ENCODE measurements at regions not wholly inside any gene's neighbourhood (a gene's known extent, or its start where the extent isn't known, plus 50 kb on each side); places are given as distances from the start of the nearest gene placed in this dataset.

DNA sequence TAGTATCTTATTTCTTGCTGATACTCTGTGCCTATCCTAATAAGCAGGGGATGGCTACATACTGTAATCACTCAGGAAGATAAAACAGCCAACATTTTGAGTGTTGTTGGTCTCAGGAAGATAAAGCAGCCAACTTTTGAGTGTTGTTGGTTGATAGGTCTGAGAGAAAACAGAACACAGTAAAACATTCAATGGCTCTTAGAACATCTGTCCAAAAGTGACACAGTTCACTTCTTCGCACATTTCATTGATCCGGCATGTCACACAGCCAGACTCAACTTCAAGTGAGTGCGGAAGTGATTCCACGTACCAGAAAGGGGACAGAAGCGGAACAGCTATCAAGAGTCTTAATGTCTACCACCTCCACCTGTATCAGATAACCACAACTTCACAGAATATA lies 87.3 kb upstream of the DMD start:
- DNase-seq, result no peak
- ChIA-PET POLR2A (no interaction called here), CTCF (no interaction called here)
- no peak for TF ChIP-seq CTCF (IDR thresholded peaks at IDR 0.05)
- Mint-ChIP-seq H3K27ac (no peak overlapping the region), H3K27me3 (no peaks in the 10 kb centered on the region), H3K9me3 (no peaks in the 10 kb centered on the region), H3K4me1 (ENCODE audit: low read depth) (no peaks in the 10 kb centered on the region), H3K36me3 (ENCODE audit: low read depth) (no peaks in the 10 kb centered on the region), H3K4me3 (no peak overlapping the region)
- intact Hi-C loops (cut with micrococcal nuclease), result no loop called here
- ATAC-seq, result no peak

DNA sequence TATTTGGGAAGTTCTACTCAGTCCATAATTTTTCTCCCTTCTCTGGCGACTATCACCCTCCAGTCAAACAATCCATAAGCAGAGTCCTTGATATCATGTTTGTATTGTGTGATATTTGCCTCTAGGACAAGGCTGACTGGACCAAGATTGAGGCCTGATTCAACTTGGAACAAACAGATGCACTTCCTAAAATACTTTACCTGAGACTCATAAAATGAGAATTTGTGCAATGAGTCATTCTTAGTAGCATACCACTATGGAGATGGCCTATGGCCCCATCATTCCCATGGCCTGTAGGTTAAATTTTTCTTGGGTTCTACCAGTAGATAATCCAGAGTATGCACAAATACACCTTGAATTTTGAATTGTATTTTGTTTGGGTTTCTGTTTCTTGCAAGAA lies 74.2 kb upstream of the DMD start:
- no peak for DNase-seq
- POLR2A ChIA-PET, result no interaction called here
- no peaks in the 10 kb centered on the region for H3K4me1 Mint-ChIP-seq (ENCODE audit: low read depth)
- no peak for ATAC-seq
- no peak for TF ChIP-seq CTCF (IDR thresholded peaks at IDR 0.05)
- H3K27ac Mint-ChIP-seq, result no peak overlapping the region
- CTCF ChIA-PET, result no interaction called here
- no peaks in the 10 kb centered on the region for H3K9me3 Mint-ChIP-seq
- H3K36me3 Mint-ChIP-seq (ENCODE audit: low read depth), result no peaks in the 10 kb centered on the region
- intact Hi-C loops (cut with micrococcal nuclease), result no loop called here
- H3K27me3 Mint-ChIP-seq, result no peaks in the 10 kb centered on the region
- H3K4me3 Mint-ChIP-seq, result no peak overlapping the region

DNA sequence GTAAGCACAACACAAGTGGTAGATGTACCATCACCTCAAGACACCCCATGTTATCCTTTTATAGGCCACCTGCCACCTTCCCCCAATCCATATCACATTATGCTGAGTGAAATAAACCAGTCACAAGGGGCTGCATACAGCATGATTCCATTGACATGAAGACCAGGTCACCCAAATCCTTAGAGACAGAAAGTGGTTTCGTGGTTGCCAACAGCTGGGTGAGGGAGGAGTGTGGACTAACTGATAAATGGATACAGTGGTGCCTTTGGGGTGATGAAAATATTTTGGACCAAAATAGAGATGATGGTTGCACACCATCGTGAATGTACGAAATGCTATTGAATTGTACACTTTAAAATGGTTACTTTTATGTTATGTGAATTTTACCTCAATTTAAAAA lies 65.7 kb upstream of the DMD start:
- no peaks in the 10 kb centered on the region for H3K27me3 Mint-ChIP-seq
- ChIA-PET POLR2A (no interaction called here), CTCF (no interaction called here)
- H3K4me1 Mint-ChIP-seq (ENCODE audit: low read depth), result no peaks in the 10 kb centered on the region
- intact Hi-C loops (cut with micrococcal nuclease), result no loop called here
- no peaks in the 10 kb centered on the region for H3K36me3 Mint-ChIP-seq (ENCODE audit: low read depth)
- no peak for ATAC-seq
- no peak for TF ChIP-seq CTCF (IDR thresholded peaks at IDR 0.05)
- H3K27ac Mint-ChIP-seq, result no peak overlapping the region
- no peaks in the 10 kb centered on the region for H3K9me3 Mint-ChIP-seq
- no peak for DNase-seq
- no peak overlapping the region for H3K4me3 Mint-ChIP-seq

DNA sequence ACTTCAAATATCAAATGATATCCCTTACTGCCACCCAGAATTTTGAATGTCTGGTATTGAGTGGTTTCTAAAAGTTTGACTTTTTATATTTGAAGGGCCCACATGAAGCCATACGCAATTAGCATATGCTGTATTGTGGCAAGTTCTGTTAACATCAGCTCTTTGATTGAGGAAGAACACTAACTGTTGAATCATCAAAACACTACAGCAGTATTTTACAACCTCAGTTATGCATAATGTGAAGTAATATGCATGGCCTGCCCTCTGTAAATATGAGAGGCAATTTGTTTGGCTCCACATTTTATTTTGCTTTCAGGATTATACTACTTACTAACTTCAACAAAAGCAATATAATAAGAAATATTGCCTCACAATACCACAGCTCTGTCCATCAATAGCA lies 62.2 kb upstream of the DMD start:
- intact Hi-C loops (cut with micrococcal nuclease), result no loop called here
- no peak for DNase-seq
- H3K9me3 Mint-ChIP-seq, result no peaks in the 10 kb centered on the region

DNA sequence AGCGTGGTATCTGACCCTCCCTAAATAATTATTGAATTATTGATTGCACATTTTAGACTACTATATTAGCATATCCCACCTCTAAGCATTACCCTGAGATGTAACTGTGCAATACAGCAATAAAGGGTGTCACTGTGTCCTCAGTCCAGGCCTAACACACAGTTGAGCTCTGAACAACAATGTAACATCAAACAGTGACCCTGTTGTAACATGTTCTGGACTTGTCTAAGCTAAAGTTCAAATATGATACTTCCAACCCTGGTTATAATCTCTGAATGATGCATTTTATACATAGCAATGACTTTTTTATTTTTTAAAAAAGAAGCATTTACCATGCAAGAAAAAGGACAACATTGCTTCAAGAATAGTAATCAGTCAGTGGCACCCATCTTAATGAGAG lies 61.6 kb upstream of the DMD start:
- no peak for ATAC-seq
- ChIA-PET CTCF (no interaction called here), POLR2A (no interaction called here)
- no peaks in the 10 kb centered on the region for H3K9me3 Mint-ChIP-seq
- no peak for TF ChIP-seq CTCF (IDR thresholded peaks at IDR 0.05)
- H3K27ac Mint-ChIP-seq, result no peak overlapping the region
- H3K27me3 Mint-ChIP-seq, result no peaks in the 10 kb centered on the region
- no peaks in the 10 kb centered on the region for H3K36me3 Mint-ChIP-seq (ENCODE audit: low read depth)
- no peak for DNase-seq
- intact Hi-C loops (cut with micrococcal nuclease), result no loop called here
- no peak overlapping the region for H3K4me3 Mint-ChIP-seq
- H3K4me1 Mint-ChIP-seq (ENCODE audit: low read depth), result no peaks in the 10 kb centered on the region

More for the DNA sequence above, 62.2 kb upstream of the DMD start:
- Mint-ChIP-seq H3K27ac (no peak overlapping the region), H3K36me3 (ENCODE audit: low read depth) (no peaks in the 10 kb centered on the region), H3K27me3 (no peaks in the 10 kb centered on the region), H3K4me1 (ENCODE audit: low read depth) (no peaks in the 10 kb centered on the region), H3K4me3 (no peak overlapping the region)
- no peak for TF ChIP-seq CTCF (IDR thresholded peaks at IDR 0.05)
- ChIA-PET CTCF (no interaction called here), POLR2A (no interaction called here)
- no peak for ATAC-seq
